PC-9 (cell line): ENCODE measurements at regions not wholly inside any gene's neighbourhood (a gene's known extent, or its start where the extent isn't known, plus 50 kb on each side); places are given as distances from the start of the nearest gene placed in this dataset.

Experiments
- CTCF ChIP-seq: fragments of 200-600 bp; sonication (generic); conservative IDR thresholded peaks from 2 replicates; pipeline ENCODE4 v1.6.1; 2017; ENCODE audit warnings: mixed run types, antibody characterized with exemption, mild to moderate bottlenecking, moderate library complexity
- EZH2 ChIP-seq: fragments of 200-600 bp; sonication (generic); IDR thresholded peaks from 2 replicates; pipeline ENCODE4 v1.8.0; 2017; ENCODE audit warnings: antibody characterized with exemption, low read depth

GRCh38 chr13:69300131-69300530 lies 807.5 kb upstream of the ATXN8OS start:
- TF ChIP-seq CTCF (no peak), EZH2 (no peak)
